Renal pelvis (tissue), 1 donor: ENCODE measurements at regions not wholly inside any gene's neighbourhood (a gene's known extent, or its start where the extent isn't known, plus 50 kb on each side); places are given as distances from the start of the nearest gene placed in this dataset.

Experiments
- DNase-seq: peaks from one replicate; pipeline ENCODE4 v3.0.0-alpha.2; 2013

DNA sequence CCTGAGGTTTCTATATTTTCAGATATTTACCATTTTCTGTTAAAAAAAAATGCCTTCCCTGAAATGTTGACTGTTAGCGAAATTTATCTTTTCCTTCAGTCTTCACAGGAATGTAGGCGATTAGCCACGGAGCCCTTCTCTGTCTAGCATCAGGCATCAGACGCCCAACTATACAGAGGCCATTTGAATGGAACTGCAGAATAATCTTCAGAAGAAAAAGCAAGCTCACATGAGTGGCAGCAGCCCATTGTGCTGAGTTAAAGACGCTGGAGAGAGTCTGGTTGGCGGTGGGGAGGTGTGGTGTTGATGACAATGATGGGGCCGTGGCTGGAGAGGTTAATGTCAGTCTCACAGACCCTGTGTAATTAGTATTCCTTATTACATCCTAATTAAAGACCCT, 196.8 kb upstream of the LEF1 start:
- no peak for DNase-seq

DNA sequence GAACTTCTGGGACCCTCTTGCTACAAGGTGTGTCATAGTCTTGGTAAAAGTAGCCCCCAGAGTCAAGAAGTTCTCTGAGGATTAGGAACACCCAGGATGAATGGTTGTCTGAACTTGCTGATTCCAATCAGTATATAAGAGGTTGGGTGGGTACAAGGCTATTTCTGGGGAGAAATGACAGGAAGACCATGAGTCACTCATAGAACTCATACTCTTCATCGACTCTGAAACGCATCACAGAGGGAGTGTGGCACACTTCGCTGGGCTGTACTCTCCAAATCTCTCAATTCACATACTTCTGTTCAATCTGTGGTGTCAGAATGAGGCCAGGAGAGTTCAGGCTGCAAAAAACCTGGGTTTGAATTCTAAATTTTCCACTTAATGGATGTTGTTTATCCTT, 193.2 kb upstream of the LEF1 start:
- DNase-seq: no peak

DNA sequence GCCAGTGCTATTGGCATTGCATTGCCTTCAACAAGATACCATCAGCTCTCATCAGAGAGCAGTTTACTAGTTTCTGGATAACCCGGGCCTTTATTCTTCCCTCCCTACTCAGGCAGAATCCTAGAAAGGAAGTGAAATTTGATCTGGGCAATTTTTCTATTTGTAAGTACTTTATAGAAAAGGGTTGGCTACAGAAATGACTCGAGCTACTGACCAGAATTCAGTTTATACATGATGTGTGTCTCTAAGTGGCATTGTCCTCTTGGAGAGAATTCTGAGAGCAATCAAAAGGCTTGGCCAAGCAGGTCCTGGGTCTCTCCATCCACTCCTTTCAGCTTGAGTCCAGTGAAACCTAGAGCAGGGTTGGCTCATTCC, 192.7 kb upstream of the LEF1 start:
- no peak for DNase-seq

DNA sequence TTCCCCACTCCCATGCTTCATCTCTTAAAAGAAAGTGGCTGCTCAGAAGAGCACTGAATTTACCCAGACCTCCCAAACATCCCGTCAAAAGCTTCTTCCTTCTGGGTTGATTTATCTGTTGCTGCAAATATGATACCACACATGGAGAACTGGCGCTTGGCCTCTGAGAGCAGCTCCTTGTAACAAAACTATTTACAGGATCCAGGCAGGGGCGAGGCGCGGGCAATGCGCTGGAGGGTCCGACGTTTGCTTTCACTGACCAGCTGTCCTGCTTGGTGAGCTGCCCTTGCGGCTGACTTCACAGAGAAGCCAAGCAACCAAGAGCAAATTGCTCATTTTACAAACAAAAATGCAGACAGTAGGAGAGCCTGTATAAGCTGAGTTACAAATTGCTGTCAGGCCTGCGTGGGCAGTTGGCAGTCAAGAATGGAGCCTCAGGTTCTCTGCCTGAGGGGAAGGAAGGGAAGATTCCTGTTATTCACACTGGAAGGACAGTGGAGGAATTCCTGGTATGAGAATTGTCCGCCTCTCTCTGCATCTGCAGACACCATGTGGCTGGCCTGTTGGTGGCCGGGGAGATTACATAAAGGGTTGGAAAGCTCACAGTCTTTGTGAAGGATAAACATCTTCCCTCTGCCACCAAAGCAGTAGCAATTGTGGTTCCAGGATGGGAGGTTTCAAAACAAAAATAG, 192.2 kb upstream of the LEF1 start:
- DNase-seq: no peak

DNA sequence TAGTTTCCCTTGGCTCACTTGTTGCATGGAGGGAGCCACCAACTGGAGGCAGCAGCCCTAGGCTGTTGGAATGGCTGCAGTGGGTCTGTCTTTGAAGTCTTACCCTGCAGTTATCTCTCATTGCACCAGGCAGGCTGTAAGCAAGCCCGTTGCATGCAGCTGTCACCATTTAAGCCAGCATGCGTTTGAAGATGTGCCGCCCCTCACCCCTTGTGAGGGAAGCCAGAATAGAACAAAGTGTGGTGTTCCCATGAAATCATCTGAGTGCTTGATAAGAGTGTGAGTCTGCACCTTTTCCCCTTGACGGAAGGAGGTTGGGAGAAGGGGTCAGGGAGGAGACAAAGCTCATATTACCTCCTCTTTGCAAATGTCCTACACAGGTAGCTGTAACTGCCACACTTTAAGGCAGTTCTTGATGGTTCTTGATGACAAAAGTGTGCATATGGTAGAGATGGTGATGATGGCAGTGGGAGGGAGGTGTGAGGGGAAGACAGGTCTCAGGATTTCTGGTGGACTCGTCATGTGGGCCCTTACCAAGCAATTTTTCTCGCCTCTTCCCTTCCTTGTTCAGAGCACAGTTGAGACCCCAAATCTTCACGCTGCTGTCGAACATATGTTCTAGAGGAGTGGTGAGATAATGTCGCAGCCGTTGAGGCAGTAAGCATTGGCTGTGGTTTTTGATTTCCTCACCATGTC, 191.4 kb upstream of the LEF1 start:
- no peak for DNase-seq

DNA sequence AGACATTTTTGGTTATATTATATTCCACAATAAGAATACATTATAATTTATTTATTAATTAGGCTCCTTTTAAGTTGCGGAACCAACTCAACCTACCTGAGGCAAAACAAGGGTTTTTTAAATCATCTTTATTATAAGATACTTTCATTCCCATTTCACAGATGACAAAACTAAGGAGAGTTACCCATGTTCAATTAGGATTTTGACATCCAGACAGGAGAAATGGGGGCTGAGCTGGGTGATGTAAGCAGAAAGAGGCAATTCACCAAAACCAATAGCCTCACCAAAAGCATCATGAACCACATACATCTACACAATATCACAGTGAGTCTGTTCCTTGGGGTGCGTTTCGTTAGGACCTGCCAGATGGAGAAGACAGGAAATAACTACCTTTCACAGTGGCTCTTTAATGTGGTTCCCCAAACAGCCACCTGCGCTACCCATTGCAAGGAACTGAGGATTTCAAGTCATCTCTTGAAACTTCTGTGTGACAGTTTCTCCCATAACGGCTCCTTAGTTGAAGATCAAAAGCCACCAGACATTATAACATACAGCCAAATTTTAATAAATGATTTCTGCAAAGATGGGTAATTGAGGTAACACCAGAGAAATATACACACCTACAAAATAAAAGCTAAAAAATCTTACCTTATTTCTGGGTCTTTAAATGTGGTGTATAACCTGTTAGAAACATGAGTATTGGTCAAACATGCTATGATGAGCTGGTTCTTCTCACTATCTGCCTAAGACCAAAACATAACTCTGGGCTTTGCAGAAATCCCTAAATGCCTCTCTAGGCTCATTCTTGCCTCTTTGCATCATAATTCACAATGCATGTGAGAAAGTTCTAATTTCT, 190.6 kb upstream of the LEF1 start:
- DNase-seq: no peak

DNA sequence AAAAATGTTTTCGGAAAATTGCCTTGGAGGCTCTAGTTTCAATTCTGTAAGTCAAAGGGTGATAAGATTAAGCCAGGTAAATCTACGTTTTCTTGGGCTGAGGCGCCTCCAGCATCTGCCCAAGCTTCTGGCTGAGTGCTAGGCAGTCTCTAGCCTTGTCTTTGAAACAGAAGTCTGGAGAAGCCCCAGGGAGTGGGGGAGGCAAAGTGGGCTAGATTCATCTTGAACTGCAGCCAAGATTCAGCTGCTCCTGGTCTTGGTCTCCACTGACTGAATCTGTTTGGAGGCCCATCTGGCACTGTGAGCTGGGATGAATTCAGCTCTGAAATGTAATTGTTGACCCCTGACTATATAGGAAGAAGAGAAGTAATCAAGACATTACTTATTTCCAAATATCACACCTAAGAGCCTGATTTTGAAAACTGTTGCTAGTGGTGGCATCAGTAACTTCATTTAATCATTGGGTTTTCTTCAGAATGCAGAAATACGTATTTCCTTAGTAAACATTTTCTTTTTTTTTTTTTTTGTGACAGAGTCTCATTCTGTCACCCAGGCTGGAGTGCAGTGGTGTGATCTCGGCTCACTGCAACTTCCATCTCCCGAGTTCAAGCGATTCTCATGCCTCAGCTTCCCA, 187.3 kb upstream of the LEF1 start:
- DNase-seq: no peak

DNA sequence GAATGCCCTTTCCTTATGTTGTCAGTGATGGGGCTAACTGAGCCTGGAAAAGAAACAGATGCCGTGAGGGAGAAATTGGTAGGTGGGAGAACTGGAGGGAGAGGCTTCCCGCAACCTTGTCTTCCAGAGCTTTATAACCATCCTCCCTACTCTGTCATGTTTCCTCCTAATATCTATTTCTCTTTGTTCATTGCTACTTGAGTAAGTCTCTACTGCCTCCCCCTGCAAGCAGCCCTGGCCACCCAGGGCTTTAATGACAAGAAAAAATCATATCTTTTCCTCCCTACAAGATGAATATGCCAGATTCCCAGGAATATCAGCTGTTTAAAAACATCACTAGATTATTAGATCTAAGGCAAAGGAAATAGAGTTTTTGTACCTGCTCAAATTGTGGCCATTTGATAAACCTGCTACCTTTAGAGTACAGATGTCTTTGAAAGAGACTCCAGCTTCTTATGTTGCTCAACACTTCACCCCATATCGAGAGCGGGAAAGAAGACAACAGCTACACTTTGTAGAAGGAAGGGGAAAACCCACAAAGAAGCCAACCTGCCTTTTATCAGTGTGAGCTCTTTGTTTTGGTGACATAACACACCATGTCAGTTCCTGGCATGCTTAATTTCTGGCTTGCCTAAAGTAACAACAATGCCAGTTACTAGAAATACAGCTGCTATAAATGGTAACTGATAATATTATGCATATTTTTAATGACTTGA, 186.6 kb upstream of the LEF1 start:
- no peak for DNase-seq

DNA sequence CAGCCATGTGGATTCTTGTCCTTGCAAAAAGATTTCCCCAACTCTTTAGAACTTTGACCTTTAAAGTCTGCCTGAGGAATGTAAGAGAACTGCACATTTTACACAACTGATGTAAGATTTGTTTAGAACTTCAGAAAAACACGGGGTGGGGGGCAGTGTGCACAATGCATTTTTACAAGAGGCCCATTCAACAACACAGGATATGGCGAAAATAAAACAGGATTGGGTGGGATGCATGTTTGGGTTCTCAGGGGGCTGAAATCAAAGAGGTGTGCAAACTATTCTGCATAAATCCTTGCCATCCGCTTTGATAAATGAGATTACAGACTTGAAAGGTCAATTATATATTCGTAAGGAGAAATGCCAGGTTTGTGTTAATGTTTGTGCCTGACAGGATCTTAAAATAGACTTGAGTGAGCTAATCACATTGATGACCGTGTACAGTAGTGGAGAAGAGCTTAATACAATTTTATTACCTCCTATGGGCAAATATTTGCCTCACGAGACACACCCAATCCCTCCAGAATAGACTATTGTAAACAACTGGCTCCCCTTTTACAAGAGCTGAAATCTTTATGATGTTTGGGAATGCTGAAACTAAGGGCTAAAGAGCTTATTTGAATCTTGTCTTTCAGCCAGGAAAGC, 184.1 kb upstream of the LEF1 start:
- no peak for DNase-seq

DNA sequence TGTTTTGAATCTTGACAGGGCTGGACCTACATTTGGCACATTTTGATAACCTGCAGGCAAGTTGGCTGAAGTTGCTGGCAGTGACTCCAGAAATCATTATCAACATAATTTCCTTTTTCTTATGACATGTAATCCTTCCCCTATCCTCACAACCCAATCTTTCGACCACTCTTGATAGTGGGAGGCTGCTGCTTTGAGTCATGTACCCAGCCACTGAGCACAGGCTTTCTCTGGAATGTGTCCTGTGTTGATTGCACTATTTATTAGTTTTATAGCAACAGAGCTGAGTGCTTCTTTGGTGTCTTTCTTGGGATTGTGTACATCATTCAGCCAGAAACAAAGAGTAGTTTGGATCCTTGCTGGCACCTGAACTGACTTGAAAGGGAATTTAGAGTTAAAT, 183.1 kb upstream of the LEF1 start:
- no peak for DNase-seq

DNA sequence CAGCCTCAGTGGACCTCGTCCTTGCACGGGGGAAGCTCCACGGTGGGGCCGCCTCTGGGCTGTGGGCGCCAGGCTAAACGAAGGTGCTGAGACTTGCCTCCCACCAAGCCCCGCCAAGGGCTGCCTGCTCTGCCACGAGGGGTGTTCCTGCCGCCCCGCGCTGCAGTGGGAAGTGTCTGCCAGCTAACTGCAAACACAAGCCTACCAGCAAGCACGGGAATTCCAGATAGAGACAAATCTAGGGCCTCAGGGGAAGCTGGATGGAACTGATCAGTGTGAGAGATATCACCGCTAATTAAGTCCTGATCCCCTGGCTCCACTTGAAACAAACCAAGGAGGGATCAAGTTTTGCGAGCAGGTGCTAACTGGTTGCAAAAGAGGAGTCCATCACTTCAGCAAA, 181.6 kb upstream of the LEF1 start:
- no peak for DNase-seq

DNA sequence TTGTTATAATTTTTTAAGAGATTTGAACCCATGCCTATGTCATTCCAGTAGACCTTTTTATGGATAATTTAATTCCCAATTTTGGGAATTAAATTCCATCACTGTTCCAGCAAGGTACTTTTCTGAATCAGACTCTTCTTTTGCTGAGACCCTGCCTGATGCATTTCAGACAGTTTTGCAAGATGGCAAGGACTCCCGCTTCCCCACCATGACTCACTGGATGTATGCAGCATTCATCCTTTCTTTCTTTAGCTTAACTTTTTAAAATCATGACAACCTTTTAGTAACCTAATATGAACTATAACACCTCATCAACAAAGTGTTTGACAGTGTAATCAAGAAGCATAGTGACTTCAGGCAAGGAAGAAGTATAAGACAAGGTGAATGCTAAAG, 178.1 kb upstream of the LEF1 start:
- no peak for DNase-seq

DNA sequence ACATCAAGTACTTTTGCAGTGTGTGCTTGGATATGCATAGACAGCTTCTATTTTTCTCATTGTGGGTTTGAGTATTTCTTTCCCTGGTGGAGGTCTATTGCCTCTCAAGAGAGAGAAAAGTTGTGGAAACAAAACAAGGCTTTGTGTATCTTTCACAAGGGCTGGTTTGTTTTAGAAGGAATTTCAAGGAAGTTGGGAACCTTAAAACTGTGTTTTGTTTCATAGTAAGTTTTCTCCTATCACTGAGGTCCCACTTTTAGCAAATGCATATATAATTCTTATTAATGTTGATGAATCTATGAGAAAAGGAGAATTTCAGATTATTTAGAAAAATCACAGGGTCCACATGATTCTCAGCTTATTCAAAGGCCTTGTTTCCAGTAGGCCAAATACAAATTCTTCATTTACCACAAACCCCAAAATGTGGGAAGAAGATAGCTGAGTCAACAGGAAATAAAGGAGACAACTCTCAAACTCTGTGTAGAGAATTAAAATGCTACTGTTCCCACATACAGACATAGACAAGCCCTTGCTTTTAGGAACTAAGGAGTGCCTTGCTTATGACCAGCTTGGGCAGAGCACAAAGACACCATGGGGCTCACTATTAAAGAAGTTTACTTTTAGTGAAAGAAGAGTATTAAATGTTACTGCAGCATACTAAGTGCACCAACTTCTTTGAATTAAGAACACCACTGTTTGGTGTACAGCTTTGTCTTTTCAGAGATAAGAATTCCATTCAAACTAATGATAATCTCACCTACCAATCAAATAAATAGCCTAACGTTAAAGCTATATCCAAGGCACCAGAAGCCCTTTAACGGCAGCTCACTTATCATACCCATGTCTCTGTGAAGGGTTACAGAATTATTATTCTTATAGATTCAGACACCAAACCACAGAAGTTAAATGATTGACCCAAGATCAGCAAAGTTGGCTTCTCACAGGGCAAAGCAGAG, 177.4 kb upstream of the LEF1 start:
- no peak for DNase-seq

DNA sequence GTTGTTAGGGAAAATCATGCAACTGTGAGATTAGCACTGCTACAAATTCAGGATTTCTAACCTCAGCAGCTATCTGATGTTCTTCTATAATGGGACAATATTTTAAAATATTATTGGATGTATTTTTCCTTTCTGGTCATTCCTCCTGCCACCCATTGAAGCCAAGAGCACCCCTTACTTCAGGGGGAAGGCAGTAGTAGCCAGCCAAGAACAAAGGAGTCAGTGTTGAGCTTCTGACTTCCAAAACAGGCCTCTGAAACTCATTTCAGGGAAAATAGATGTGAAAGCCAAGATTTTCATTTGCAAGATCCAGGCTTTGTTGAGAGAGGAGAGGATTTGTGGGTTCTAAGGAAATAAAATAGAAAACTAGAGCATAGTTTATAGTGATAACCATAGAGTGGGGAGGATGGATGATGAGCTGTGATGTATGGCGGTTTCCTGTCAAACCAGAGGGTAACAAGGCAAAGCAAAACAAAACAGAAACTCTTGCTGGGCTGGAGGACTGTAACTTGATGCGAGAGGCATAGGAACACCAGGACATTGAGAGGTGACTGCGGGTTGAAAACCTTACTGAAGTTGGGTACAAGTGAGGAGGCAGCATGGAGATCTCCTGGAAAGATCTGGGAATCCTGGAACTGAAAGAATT, 173.7 kb upstream of the LEF1 start:
- DNase-seq: no peak

DNA sequence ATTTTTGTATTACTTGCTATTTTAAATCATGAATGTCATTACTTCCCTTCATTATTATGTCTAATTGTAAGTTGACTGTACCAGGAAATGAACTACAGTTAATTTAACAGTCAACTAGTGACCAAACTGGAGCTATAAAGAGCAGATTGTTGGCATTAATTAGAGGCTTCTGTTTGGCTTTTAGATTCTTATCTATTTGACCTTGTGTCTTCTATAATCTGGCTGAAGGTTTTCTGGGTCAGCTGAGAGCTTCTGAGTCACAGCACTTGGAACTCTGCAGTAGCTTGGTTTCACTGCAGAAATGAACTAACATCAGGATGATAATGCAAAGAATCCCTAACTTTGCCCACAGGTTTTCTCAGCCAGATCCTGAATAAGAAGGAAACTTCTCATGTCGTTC, 169.2 kb upstream of the LEF1 start:
- no peak for DNase-seq

DNA sequence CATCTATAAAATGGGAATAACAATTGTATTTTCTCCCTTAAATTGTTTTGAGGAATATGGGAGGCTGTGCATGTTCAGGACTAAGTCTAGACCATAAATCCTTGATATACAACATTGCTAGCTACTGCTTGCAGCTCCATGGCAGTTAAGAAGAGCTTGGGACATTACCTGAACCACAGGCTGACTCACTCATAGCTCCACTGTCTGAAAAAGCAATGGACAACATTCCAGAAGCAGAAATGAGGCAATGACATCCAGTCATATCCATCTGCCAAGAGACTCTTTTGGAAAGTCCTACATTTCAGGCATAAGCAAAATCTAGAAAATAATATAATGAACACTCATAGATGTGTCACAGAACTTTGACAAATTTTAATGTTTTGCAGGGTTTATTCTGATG, 167.3 kb upstream of the LEF1 start:
- no peak for DNase-seq

DNA sequence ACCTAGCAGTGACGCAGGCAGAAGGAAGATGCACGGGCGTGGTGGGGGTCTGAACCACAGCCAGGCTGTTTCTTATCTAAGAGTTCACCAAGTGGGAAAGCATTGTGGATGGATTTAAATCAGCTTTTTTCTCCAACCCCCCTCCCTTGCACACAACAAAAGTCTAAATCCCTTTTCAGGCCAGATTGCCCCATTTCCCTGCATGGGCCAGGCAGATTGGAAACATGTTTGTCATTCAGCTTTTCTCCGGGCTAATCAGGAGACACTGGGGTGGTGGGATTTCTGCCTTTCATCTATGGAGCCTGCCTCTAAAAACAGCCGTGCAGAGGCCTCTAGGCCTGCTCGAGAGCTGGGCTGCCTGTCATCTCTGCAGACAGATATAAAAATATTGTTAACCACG, 166.3 kb upstream of the LEF1 start:
- no peak for DNase-seq

DNA sequence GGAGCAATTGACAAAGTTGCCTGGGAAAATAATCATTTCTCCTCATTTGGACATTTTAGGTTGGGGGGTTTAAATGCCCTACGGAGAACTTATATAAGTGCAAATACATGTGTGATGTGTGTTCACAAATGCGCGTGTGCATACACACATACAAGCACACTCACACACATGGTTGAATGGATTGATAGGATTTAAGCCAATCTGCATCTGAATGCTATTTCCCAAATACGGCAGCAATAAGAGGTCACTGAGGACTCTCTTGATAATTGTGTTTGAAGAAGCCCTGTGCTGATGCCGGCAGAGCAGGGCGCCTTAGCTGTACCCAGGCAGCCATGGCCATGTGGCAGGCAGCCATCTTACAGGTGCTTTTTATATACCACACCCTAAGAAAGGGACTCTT, 165.3 kb upstream of the LEF1 start:
- DNase-seq: no peak

DNA sequence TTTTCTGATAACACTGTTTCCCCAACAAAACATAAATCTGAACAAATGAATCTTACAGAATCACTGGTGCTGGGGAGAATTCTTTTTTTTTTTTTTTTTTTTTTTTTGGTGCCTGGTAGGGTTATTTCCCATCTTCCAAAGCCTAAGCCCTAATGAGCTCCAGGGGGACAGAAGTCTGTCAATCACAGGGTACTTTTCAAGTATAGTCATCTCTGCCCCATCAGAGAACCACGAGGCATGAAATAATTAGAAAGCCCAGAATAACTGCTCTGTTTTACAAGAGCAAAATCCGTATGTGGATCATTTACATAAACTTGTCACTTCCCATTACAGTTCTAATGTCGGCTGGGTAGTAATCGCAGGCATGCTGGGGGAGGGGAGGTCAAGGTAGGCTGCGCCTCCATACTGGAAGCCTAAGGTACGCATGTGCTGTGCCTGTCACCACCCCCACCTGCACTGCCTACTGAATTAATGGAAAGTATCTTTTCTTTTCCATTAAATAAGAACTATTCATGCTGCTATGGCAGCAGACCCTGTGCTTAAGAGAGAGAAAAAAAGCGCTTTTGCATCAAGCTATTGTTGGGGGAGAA, 164.7 kb upstream of the LEF1 start:
- no peak for DNase-seq
